ENCODE measurements at regions not wholly inside any gene's neighbourhood (a gene's known extent, or its start where the extent isn't known, plus 50 kb on each side); places are given as distances from the start of the nearest gene placed in this dataset.

GRCh38 chr5:174918655-174919054 lies 194.3 kb downstream of the MSX2 start:
- TF ChIP-seq CTCF (IDR thresholded peaks at IDR 0.05), result no peak
- no peak for TF ChIP-seq FOXJ3 (CRISPR knock-in tag; IDR thresholded peaks at IDR 0.05; ENCODE audit: borderline replicate concordance)
- TF ChIP-seq RELA (CRISPR knock-in tag; IDR thresholded peaks at IDR 0.05; ENCODE audit: borderline replicate concordance), result no peak
- TF ChIP-seq MAX (CRISPR knock-in tag; IDR thresholded peaks at IDR 0.05), result no peak
- TF ChIP-seq E2F4 (CRISPR knock-in tag; IDR thresholded peaks at IDR 0.05; ENCODE audit: borderline replicate concordance, low read depth), result no peak

All from WTC11 (cell line).